Putamen (tissue), 1 donor: ENCODE measurements at regions not wholly inside any gene's neighbourhood (a gene's known extent, or its start where the extent isn't known, plus 50 kb on each side); places are given as distances from the start of the nearest gene placed in this dataset.
"Not testable (repeated sequence)": the region's sequence is repeated elsewhere in the genome, so short reads cannot be mapped to it uniquely, and the experiment has no call there.

Experiments
- DNase-seq: peaks from one replicate; pipeline ENCODE4 v3.0.0-alpha.2; 2016; ENCODE audit warnings: low spot score

GRCh38 chr15:91356083-91356482 is 256.0 kb downstream of the SV2B start:
- no peak for DNase-seq

GRCh38 chr15:91357011-91357410 is 257.0 kb downstream of the SV2B start:
- DNase-seq: no peak

- DNase-seq: no peak
Observed at GRCh38 chr15:91357486-91357885, 257.4 kb downstream of the SV2B start.

GRCh38 chr15:91358405-91358804 is 258.3 kb downstream of the SV2B start:
- DNase-seq: no peak

- DNase-seq: peak; percentile 21
Observed at GRCh38 chr15:91361696-91362095, 261.6 kb downstream of the SV2B start.

GRCh38 chr15:91366111-91366510 is 266.1 kb downstream of the SV2B start:
- no peak for DNase-seq

- no peak for DNase-seq
Observed at GRCh38 chr15:91368611-91369010, 268.6 kb downstream of the SV2B start.

GRCh38 chr15:91369823-91370222 is 269.8 kb downstream of the SV2B start:
- no peak for DNase-seq

- not testable (repeated sequence) for DNase-seq
Observed at GRCh38 chr15:91371345-91371744, 271.3 kb downstream of the SV2B start.

GRCh38 chr15:91374336-91374735 is 274.3 kb downstream of the SV2B start:
- DNase-seq: no peak

GRCh38 chr15:91376038-91376437 is 276.0 kb downstream of the SV2B start:
- DNase-seq: no peak

- DNase-seq: no peak
Observed at GRCh38 chr15:91380114-91380513, 280.1 kb downstream of the SV2B start.

GRCh38 chr15:91383532-91383931 is 283.5 kb downstream of the SV2B start:
- no peak for DNase-seq

- no peak for DNase-seq
Observed at GRCh38 chr15:91384189-91384730, 284.2 kb downstream of the SV2B start.

- peak; percentile 5 for DNase-seq
Observed at GRCh38 chr15:91385311-91385710, 285.3 kb downstream of the SV2B start.

GRCh38 chr15:91393186-91393585 is 293.1 kb downstream of the SV2B start:
- no peak for DNase-seq

- DNase-seq: no peak
Observed at GRCh38 chr15:91400481-91400880, 300.4 kb downstream of the SV2B start.

- no peak for DNase-seq
Observed at GRCh38 chr15:91407269-91407889, 307.3 kb downstream of the SV2B start.

GRCh38 chr15:91408476-91409076 is 308.5 kb downstream of the SV2B start:
- no peak for DNase-seq

GRCh38 chr15:91409387-91409786 is 309.3 kb downstream of the SV2B start:
- DNase-seq: no peak

- DNase-seq: no peak
Observed at GRCh38 chr15:91411586-91411985, 311.5 kb downstream of the SV2B start.

GRCh38 chr15:91412138-91412928 is 312.3 kb downstream of the SV2B start:
- DNase-seq: no peak

GRCh38 chr15:91413142-91413541 is 313.1 kb downstream of the SV2B start:
- DNase-seq: no peak
